GM12864 (cell line): ENCODE measurements at regions not wholly inside any gene's neighbourhood (a gene's known extent, or its start where the extent isn't known, plus 50 kb on each side); places are given as distances from the start of the nearest gene placed in this dataset.

Experiments used
- DNase-seq: peaks from one replicate; pipeline ENCODE4 v3.0.0-alpha.2; 2011; ENCODE audit warnings: low read depth
- H3K4me3 ChIP-seq: 2 replicates; pipeline ENCODE4 v1.5.1; 2011; ENCODE audit warnings: mild to moderate bottlenecking, low read depth, low read length, control low read depth
- TF ChIP-seq, protein P1 (sequence below): IDR thresholded peaks from 2 replicates; pipeline ENCODE4 v1.5.1; 2011; ENCODE audit warnings: low read depth, mild to moderate bottlenecking, moderate library complexity, low read length, control low read depth, inconsistent platforms; ENCODE audit errors: missing control alignments

DNA sequence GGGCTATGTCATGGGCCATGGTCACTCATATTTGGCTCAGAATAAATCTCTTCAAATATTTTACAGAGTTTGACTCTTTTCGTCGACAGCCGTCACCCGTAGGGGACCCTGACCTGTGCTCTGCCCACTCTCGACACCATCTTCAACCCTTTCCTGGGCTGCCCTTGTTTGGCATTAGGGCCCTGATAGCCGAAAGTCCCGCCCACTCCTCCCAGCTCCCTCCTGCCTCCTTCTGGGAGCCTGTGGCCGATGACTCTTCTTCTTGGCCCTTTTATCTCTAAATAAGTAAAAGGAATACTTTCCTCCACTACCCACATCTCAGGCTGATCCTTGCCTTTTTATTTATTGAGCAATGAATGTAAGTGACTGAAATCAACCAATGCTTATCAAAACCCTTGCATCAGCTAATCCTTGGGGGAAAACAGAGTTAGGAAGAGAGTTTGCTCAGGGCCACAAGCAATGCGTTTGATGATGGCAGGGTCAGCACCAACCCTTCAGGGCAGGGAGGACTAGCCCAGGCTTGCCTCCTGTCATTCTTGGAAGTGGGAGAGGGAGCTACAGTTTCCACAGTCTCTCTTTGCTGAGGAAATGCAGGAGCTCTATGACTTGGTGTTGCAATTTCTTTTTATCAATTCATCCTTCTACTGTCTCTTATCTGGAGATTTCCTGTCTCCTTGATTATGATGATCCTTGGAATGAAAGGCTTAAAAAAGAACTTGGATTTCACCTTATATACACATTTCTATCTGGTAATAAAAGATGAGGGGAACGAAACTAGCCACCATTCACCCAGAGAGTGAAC, 218.2 kb upstream of the PODXL start:
- no peak overlapping the region for H3K4me3 ChIP-seq
- no peak for DNase-seq
- TF ChIP-seq, protein P1, sequence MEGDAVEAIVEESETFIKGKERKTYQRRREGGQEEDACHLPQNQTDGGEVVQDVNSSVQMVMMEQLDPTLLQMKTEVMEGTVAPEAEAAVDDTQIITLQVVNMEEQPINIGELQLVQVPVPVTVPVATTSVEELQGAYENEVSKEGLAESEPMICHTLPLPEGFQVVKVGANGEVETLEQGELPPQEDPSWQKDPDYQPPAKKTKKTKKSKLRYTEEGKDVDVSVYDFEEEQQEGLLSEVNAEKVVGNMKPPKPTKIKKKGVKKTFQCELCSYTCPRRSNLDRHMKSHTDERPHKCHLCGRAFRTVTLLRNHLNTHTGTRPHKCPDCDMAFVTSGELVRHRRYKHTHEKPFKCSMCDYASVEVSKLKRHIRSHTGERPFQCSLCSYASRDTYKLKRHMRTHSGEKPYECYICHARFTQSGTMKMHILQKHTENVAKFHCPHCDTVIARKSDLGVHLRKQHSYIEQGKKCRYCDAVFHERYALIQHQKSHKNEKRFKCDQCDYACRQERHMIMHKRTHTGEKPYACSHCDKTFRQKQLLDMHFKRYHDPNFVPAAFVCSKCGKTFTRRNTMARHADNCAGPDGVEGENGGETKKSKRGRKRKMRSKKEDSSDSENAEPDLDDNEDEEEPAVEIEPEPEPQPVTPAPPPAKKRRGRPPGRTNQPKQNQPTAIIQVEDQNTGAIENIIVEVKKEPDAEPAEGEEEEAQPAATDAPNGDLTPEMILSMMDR = no peak

DNA sequence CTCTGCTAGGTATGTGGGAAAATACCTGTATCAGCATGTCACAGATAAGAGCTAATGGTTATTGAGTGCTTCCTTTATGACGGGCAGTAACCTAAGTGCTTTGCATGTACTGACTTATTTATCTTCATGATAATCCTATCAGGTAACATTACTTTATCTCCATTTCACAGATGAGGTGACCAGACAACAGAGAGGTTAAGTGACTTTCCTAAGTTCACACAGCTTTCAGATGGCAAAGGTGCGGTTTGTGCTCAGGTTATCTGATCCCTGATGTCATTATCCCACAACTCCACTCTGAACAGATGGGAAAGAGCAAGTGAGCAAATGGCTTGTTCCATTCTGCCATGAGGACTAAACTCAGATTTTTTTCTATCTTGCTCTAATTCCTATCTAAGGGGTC, 217.0 kb upstream of the PODXL start:
- TF ChIP-seq, protein P1 = no peak
- DNase-seq = no peak
- no peak overlapping the region for H3K4me3 ChIP-seq

DNA sequence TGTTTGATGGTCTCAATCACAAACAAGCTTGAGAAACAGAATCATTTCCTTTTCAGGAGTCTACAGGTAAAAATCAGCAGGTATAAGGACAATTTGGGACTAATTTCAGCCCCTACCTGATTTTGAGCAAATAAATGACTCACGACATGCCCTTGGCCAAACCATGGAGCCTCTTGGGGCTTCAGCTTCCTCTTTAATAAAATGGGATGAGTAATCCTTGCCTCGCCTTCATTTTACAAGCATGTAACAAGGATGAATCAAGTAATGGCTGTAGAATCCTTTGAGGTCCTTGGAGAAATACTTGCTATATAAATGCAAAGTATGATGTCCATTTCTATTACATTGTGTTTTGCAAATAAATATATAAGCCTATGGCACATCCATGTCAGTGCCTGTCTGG, 212.8 kb upstream of the PODXL start:
- no peak for DNase-seq
- TF ChIP-seq, protein P1 = no peak
- H3K4me3 ChIP-seq = no peak overlapping the region

DNA sequence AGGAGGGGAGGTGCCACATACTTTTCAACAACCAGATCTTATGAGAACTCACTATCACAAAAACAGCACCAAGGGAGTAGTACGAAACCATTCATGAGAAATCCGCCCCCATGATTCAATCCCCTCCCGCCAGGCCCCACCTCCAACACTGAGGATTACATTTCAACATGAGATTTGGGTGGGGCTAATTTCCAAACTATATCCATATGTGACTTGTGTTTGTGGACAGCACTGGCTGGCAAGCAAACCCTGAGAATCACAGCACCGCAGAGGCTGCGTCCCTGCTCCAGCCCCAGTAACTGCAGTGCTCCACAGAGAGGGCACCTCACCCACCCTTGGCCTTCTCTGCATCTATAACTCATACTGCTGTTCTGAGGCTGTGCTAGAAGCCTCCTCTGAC, 211.2 kb upstream of the PODXL start:
- TF ChIP-seq, protein P1 = no peak
- no peak overlapping the region for H3K4me3 ChIP-seq
- no peak for DNase-seq

DNA sequence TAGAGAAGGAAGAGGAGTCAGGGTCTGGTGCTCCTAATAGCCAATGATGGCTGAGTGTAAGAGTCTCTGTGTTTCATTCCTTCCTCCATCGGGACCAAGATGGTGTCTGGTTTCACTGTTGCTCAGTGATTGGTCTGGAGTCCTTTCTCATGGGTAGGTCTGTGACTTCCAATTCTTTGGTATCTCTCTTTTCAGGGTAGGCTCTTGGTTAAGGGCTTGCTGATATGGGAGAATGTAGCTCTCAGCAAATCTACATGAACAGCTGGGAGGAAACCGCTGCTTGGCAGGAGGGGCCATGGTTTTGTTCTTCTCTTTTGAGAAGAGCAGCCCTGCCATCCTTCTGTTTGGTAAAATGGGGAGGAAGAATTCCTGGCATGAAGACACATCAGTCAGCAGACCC, 209.1 kb upstream of the PODXL start:
- TF ChIP-seq, protein P1 = no peak
- DNase-seq = no peak
- no peak overlapping the region for H3K4me3 ChIP-seq

DNA sequence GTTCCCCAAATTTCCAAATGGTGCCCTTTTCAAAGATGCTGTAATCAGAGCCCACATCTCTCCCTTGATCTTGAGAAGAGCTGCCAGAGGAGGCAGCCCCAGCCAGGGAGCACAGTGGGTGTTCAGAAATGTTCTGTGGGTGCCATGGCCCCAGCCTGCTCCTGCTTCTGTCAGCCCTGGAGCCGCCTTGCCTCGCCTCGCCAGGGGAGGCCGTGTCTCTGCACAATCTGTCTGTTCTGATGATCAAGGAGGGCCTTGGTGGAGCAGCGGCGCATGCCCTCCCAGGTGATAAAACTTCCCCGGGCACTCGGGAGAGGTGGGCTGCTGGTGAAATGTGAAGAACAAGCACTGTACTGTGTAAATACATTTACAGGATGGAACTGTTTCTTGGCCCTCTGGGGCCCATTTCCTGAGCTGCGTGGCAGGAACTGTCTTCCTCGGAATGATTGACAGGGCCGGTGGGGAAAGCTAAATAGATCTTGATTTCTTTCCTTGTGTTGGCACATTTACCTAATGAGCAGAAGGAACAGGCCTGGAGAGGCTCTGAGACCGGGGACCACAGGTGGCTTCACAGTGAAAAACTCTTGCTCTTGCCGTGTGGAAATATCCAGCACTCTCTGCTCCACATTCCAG, 207.8 kb upstream of the PODXL start:
- TF ChIP-seq, protein P1 = no peak
- no peak overlapping the region for H3K4me3 ChIP-seq
- no peak for DNase-seq
